OCI-LY3 (cell line): ENCODE measurements at regions not wholly inside any gene's neighbourhood (a gene's known extent, or its start where the extent isn't known, plus 50 kb on each side); places are given as distances from the start of the nearest gene placed in this dataset.

ENCODE experiments used
- H2AFZ ChIP-seq: fragments of 200-600, 300-600 bp; shearing (Covaris generic); 2 replicates; pipeline ENCODE4 v1.6.0; 2014; ENCODE audit warnings: antibody characterized with exemption, low read depth, low read length
- H3K27ac ChIP-seq: fragments of 200-600, 300-600 bp; sonication (generic); 2 replicates; pipeline ENCODE4 v1.5.1; 2014; ENCODE audit warnings: mild to moderate bottlenecking, low read length, moderate library complexity, mixed read lengths
- H3K27me3 ChIP-seq: fragments of 200-600, 300-600 bp; sonication (generic); 2 replicates; pipeline ENCODE4 v1.6.1; 2014; ENCODE audit warnings: low read depth, low read length, mixed read lengths
- H3K36me3 ChIP-seq: fragments of 200-600, 300-600 bp; sonication (generic); replicated peaks from 2 replicates; pipeline ENCODE3; 2014; ENCODE audit warnings: low read depth, low read length, mixed read lengths
- H3K4me1 ChIP-seq: fragments of 300-600, 200-600 bp; sonication (generic); 2 replicates; pipeline ENCODE4 v1.6.1; 2014; ENCODE audit warnings: low read length, mixed read lengths
- H3K4me2 ChIP-seq: fragments of 200-600, 300-600 bp; sonication (generic); 2 replicates; pipeline ENCODE4 v1.6.1; 2014; ENCODE audit warnings: low read length, mixed read lengths
- H3K4me3 ChIP-seq: fragments of 300-600, 200-600 bp; sonication (generic); 2 replicates; pipeline ENCODE4 v1.5.1; 2014; ENCODE audit warnings: antibody characterized with exemption, mild to moderate bottlenecking, low read length, moderate library complexity
- H3K79me2 ChIP-seq: fragments of 300-600, 200-600 bp; shearing (Covaris generic); 2 replicates; pipeline ENCODE4 v1.6.1; 2014; ENCODE audit warnings: mild to moderate bottlenecking, low read length, mixed read lengths
- H3K9ac ChIP-seq: fragments of 300-600, 200-600 bp; shearing (Covaris generic); 2 replicates; pipeline ENCODE4 v1.6.0; 2014; ENCODE audit warnings: mild to moderate bottlenecking, low read length, moderate library complexity
- H3K9me3 ChIP-seq: fragments of 200-600, 300-600 bp; shearing (Covaris generic); 2 replicates; pipeline ENCODE4 v1.6.1; 2014; ENCODE audit warnings: low read length, mixed read lengths; ENCODE audit not compliant: insufficient read depth
- H4K20me1 ChIP-seq: fragments of 200-600, 300-600 bp; sonication (generic); 2 replicates; pipeline ENCODE4 v1.6.1; 2016; ENCODE audit warnings: low read length, mixed read lengths; ENCODE audit not compliant: insufficient read depth
- EZH2phosphoT487 ChIP-seq: fragments of 200-600 bp; shearing (Covaris generic); IDR thresholded peaks from 2 replicates; pipeline ENCODE4 v1.6.1; 2018; ENCODE audit warnings: antibody characterized with exemption, mixed run types, low read depth
- TF ChIP-seq, protein P1 (sequence below): fragments of 200-600, 300-600 bp; sonication (generic); IDR thresholded peaks from 2 replicates; pipeline ENCODE4 v1.5.1; 2014; ENCODE audit warnings: antibody characterized with exemption, low read length, low read depth

DNA sequence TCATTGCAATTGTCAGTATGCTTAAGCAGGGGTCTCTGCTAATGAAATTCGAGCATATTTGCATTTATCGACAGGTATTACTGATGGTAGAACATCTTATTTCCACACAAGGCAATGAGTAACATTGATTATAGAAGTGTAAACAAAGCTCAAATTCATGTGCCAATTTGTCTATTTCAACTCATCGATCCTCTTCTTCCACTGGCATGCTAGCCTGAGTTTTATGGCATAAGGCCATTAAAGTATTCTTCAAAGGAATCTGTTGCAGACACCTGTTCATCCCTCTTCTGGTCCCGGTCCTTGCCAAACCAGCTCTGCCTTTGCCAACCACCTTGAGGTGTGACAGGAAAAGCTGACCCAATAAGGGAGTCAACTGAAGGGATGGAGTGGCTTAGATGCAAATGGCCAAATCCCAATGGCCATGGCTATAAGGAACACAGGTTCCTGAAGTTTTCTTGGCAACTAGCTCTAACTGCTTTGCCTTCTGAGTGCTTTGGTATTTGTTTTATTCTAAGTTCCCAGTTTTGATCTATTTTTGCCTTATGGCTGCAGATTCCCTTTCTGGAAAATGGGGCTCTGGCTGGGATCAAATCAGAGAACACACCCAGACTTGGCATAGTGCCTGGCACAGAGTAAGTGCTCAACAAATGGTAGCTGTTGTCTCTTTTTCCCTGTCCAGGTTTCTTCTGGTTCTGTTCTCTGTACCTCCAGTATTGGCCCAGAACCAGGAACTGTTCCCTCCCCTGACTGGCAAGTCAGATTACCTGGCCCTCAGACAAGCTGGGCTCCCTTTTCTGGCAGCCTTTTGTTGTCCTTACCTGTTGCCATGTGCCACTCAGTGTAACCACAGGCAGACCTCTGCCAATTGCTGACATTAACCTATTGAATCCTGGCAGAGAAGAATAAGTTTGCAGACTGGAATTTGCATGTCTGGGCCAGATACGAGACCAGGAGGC is 63.1 kb downstream of the RTL9 start:
- no peaks in the 10 kb centered on the region for H3K36me3 ChIP-seq
- H3K79me2 ChIP-seq = no peaks in the 10 kb centered on the region
- no peak overlapping the region for H3K4me2 ChIP-seq
- H2AFZ ChIP-seq = no peak overlapping the region
- H3K27me3 ChIP-seq = no peaks in the 10 kb centered on the region
- H3K4me3 ChIP-seq = no peak overlapping the region
- H3K27ac ChIP-seq = no peak overlapping the region
- no peaks in the 10 kb centered on the region for H3K9me3 ChIP-seq
- H3K4me1 ChIP-seq = 0 out of 2 replicates have a peak, but pooled peaks cover 7% of the 10 kb centered on the region
- TF ChIP-seq EZH2phosphoT487 = no peak
- TF ChIP-seq, protein P1, sequence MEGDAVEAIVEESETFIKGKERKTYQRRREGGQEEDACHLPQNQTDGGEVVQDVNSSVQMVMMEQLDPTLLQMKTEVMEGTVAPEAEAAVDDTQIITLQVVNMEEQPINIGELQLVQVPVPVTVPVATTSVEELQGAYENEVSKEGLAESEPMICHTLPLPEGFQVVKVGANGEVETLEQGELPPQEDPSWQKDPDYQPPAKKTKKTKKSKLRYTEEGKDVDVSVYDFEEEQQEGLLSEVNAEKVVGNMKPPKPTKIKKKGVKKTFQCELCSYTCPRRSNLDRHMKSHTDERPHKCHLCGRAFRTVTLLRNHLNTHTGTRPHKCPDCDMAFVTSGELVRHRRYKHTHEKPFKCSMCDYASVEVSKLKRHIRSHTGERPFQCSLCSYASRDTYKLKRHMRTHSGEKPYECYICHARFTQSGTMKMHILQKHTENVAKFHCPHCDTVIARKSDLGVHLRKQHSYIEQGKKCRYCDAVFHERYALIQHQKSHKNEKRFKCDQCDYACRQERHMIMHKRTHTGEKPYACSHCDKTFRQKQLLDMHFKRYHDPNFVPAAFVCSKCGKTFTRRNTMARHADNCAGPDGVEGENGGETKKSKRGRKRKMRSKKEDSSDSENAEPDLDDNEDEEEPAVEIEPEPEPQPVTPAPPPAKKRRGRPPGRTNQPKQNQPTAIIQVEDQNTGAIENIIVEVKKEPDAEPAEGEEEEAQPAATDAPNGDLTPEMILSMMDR = no peak
- no peaks in the 10 kb centered on the region for H4K20me1 ChIP-seq
- no peak overlapping the region for H3K9ac ChIP-seq

DNA sequence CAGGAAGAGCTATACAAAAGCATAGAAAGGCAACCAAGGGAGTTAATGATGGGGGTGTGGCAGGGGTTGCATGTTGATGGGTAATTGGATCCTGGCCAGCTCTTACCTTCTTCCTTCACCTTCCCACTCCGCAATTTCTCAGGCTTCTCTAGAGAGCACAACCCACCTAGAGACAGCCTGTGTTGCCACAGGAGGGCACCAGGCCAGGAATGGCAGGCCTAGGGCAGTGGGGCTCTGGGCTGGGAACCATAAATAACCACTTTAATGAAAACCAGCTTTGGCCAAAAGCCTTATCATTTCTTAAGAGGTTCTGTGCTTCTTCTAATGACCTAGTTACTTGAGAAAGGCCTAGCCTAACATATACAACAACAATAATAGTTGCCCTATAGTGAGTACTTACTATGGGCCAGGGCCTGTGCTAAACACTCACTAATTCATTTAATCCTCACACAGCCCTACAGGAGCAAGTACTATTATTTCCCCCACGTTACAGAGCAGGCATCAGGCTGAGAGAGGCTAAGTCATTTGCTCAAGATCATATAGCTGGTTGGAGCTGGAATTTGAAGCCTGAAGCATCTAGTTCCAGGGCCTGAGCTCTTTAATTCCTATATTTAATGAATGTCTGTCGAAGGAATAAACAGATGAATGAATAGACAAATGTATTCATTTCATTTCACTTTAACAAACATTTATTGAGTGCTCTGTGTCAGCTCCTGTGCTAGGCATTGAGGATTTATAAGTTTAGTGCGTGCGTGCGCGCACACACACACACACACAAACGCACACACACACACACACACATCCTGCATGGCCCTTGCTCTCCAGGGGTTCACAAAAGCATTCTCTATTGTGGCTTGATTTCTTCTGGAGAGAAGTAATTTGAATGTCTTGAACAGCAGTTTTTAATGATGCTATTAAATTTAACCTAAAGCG is 66.8 kb downstream of the RTL9 start:
- no peak for TF ChIP-seq EZH2phosphoT487
- TF ChIP-seq, protein P1 = no peak
- H3K9me3 ChIP-seq = no peaks in the 10 kb centered on the region
- H2AFZ ChIP-seq = no peak overlapping the region
- peaks cover 7% of the 10 kb centered on the region; the same call in 1 of the 2 replicates for H3K27me3 ChIP-seq
- no peaks in the 10 kb centered on the region for H3K36me3 ChIP-seq
- no peaks in the 10 kb centered on the region for H3K79me2 ChIP-seq
- H3K4me1 ChIP-seq = peaks cover 3% of the 10 kb centered on the region
- no peak overlapping the region for H3K9ac ChIP-seq
- H4K20me1 ChIP-seq = no peaks in the 10 kb centered on the region
- no peak overlapping the region for H3K4me2 ChIP-seq
- no peak overlapping the region for H3K27ac ChIP-seq
- H3K4me3 ChIP-seq = no peak overlapping the region

DNA sequence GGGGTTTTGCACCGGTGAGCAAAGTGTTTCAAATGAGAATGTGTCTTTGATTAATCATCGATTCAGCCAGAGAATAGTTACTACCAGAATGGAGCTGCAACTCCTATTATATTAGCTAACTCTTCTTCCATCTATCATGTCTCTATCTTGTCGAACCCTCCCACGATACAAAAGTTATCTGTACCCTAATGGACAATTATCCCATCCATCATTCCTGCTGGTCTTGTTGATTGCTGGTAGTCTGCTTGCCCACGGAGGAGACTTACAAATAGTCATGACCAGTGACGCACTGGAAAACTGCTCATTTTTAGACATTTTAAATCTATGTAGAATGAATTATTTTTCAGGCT is 67.5 kb downstream of the RTL9 start:
- no peak overlapping the region for H3K4me3 ChIP-seq
- TF ChIP-seq, protein P1 = no peak
- TF ChIP-seq EZH2phosphoT487 = no peak
- no peak overlapping the region for H3K9ac ChIP-seq
- peaks cover 7% of the 10 kb centered on the region; the same call in 1 of the 2 replicates for H3K27me3 ChIP-seq
- H3K4me2 ChIP-seq = no peak overlapping the region
- no peak overlapping the region for H2AFZ ChIP-seq
- H3K79me2 ChIP-seq = no peaks in the 10 kb centered on the region
- no peaks in the 10 kb centered on the region for H4K20me1 ChIP-seq
- H3K9me3 ChIP-seq = no peaks in the 10 kb centered on the region
- H3K36me3 ChIP-seq = no peaks in the 10 kb centered on the region
- H3K4me1 ChIP-seq = peaks cover 9% of the 10 kb centered on the region
- no peak overlapping the region for H3K27ac ChIP-seq

GRCh38 chrX:110427076-110427475 is 68.4 kb downstream of the RTL9 start:
- Histone ChIP-seq H4K20me1 (no peaks in the 10 kb centered on the region), H3K9me3 (no peaks in the 10 kb centered on the region), H3K4me1 (peaks cover 9% of the 10 kb centered on the region), H3K4me3 (no peak overlapping the region), H3K27ac (no peak overlapping the region), H3K27me3 (peaks cover 7% of the 10 kb centered on the region; the same call in 1 of the 2 replicates), H3K9ac (no peak overlapping the region), H3K4me2 (no peak overlapping the region), H3K79me2 (no peaks in the 10 kb centered on the region), H2AFZ (no peak overlapping the region), H3K36me3 (no peaks in the 10 kb centered on the region)
- TF ChIP-seq, protein P1 = no peak
- TF ChIP-seq EZH2phosphoT487 = no peak
